ENCODE measurements at regions not wholly inside any gene's neighbourhood (a gene's known extent, or its start where the extent isn't known, plus 50 kb on each side); places are given as distances from the start of the nearest gene placed in this dataset.

DNA sequence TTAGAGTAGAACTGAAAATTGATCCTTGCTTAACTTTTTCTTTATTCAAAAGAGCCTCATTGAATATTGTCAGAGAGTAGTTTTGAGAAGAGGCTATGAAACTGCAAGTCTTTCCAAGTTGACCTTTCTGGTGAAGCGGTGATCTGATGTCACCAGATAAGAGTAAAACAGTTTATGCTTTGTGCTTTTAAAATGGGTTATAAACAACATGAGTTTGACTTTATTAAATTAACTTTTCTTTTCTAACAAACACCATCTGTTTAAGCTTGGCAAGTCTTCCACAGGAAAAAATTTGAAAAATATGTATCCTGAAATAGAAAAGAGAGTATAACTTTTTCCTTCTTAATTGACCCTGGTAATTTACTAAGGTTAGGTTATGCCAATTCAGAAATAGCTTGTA, 408.7 kb upstream of the NOVA1 start:
- Histone ChIP-seq H2AK5ac (ENCODE audit: low read depth, low read length) (no peak overlapping the region), H2BK15ac (ENCODE audit: low read length) (no peak overlapping the region), H3K9ac (ENCODE audit: low read depth, low read length, poor library complexity) (no peak overlapping the region), H4K91ac (ENCODE audit: low read depth, low read length, poor library complexity) (no peak overlapping the region), H3K14ac (ENCODE audit: low read length) (no peak overlapping the region), H3K27me3 (ENCODE audit: control insufficient read depth in 3 of 3, insufficient read depth in 3 of 3, low read depth in 1 of 3, low read length in 3 of 3) (no peaks in the 10 kb centered on the region), H3K4me2 (ENCODE audit: insufficient read depth, low read length, poor library complexity, severe bottlenecking) (no peak overlapping the region), H3K4me1 (ENCODE audit: control insufficient read depth in 2 of 2, insufficient read depth in 1 of 2, low read depth in 1 of 2, low read length in 2 of 2) (no peaks in the 10 kb centered on the region), H3K79me1 (ENCODE audit: low read depth, low read length) (no peaks in the 10 kb centered on the region), H3K9me3 (replicated peaks in 1 of 2; ENCODE audit: control insufficient read depth in 2 of 2, insufficient read depth in 1 of 2, low read depth in 1 of 2, low read length in 2 of 2) (no peaks in the 10 kb centered on the region), H2BK5ac (ENCODE audit: low read length) (no peak overlapping the region), H3K4me3 (ENCODE audit: low read length in 2 of 2) (no peak overlapping the region), H3K23ac (ENCODE audit: low read depth, low read length, poor library complexity) (no peak overlapping the region), H2BK12ac (ENCODE audit: low read length) (no peak overlapping the region), H3K27ac (replicated peaks; ENCODE audit: low read length) (no peak overlapping the region), H3K4ac (ENCODE audit: low read length) (no peak overlapping the region), H2AFZ (ENCODE audit: low read length) (no peak overlapping the region), H3K18ac (ENCODE audit: low read length) (no peak overlapping the region), H4K8ac (ENCODE audit: low read depth, low read length) (no peak overlapping the region), H3K36me3 (replicated peaks in 1 of 2; ENCODE audit: control insufficient read depth in 2 of 2, insufficient read depth in 2 of 2, low read length in 2 of 2) (no peaks in the 10 kb centered on the region), H2BK120ac (ENCODE audit: low read depth, low read length) (no peak overlapping the region)
- WGBS, 2 donors (ENCODE audit: extremely low coverage in 2 of 2, insufficient read length in 2 of 2, insufficient replicate concordance in 1 of 2): no CpG with 5 or more reads among the region's 1 CpG
- DNase-seq (ENCODE audit: low spot score): no peak

DNA sequence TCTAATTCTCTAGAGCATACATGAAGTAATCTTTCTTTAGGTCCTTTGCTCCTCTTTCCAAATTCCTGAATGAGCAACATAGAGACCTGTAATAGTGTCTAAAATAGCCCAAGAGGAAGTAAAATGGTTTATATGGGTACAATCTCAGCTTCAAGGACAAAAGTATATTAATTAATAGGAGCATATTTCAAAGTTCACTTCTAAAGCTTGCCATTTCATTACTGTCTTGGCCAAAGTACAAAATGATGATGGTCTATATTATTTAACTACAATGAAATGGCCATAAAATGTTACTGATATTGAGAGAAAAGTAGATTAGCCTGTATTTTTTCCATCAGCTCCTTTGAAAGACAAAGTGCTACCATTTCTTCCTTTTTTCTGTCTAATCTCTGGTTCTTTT, 410.4 kb upstream of the NOVA1 start:
- H3K4me1 ChIP-seq (ENCODE audit: control insufficient read depth in 2 of 2, insufficient read depth in 1 of 2, low read depth in 1 of 2, low read length in 2 of 2): no peaks in the 10 kb centered on the region
- H2BK5ac ChIP-seq (ENCODE audit: low read length): no peak overlapping the region
- no peak overlapping the region for H2AFZ ChIP-seq (ENCODE audit: low read length)
- H3K4me2 ChIP-seq (ENCODE audit: insufficient read depth, low read length, poor library complexity, severe bottlenecking): no peak overlapping the region
- no peak overlapping the region for H3K9ac ChIP-seq (ENCODE audit: low read depth, low read length, poor library complexity)
- no peak overlapping the region for H4K8ac ChIP-seq (ENCODE audit: low read depth, low read length)
- H3K9me3 ChIP-seq (replicated peaks in 1 of 2; ENCODE audit: control insufficient read depth in 2 of 2, insufficient read depth in 1 of 2, low read depth in 1 of 2, low read length in 2 of 2): no peaks in the 10 kb centered on the region
- H3K27ac ChIP-seq (replicated peaks; ENCODE audit: low read length): no peak overlapping the region
- no peak overlapping the region for H2BK12ac ChIP-seq (ENCODE audit: low read length)
- no peak overlapping the region for H3K14ac ChIP-seq (ENCODE audit: low read length)
- H3K79me1 ChIP-seq (ENCODE audit: low read depth, low read length): no peaks in the 10 kb centered on the region
- no peak overlapping the region for H2BK15ac ChIP-seq (ENCODE audit: low read length)
- no peak overlapping the region for H3K18ac ChIP-seq (ENCODE audit: low read length)
- H4K91ac ChIP-seq (ENCODE audit: low read depth, low read length, poor library complexity): no peak overlapping the region
- H3K4me3 ChIP-seq (ENCODE audit: low read length in 2 of 2): no peak overlapping the region
- no peak overlapping the region for H3K23ac ChIP-seq (ENCODE audit: low read depth, low read length, poor library complexity)
- H2BK120ac ChIP-seq (ENCODE audit: low read depth, low read length): no peak overlapping the region
- H2AK5ac ChIP-seq (ENCODE audit: low read depth, low read length): no peak overlapping the region
- no peak for DNase-seq (ENCODE audit: low spot score)
- no peaks in the 10 kb centered on the region for H3K36me3 ChIP-seq (replicated peaks in 1 of 2; ENCODE audit: control insufficient read depth in 2 of 2, insufficient read depth in 2 of 2, low read length in 2 of 2)
- H3K27me3 ChIP-seq (ENCODE audit: control insufficient read depth in 3 of 3, insufficient read depth in 3 of 3, low read depth in 1 of 3, low read length in 3 of 3): no peaks in the 10 kb centered on the region
- H3K4ac ChIP-seq (ENCODE audit: low read length): no peak overlapping the region

DNA sequence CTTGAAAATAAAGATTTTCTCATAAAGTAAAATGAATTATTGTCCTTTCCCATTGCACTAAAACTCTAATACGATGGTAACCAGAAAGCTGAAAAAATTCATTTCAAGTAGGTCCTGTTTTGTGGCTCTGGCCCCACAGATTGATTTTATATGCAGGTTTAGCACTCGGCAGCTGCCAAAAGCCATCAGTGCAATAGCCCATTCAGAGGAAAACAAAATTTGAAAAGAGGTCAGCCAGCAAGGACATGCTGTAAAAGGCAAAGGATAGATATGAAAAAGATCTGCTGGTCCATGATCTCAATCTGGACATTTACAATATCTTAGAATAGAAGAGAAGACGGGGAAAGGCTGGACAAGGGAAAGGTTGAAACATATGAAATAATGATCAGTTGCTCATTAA, 414.8 kb upstream of the NOVA1 start:
- no peaks in the 10 kb centered on the region for H3K4me1 ChIP-seq (ENCODE audit: control insufficient read depth in 2 of 2, insufficient read depth in 1 of 2, low read depth in 1 of 2, low read length in 2 of 2)
- no peak overlapping the region for H3K23ac ChIP-seq (ENCODE audit: low read depth, low read length, poor library complexity)
- no peak overlapping the region for H3K4me2 ChIP-seq (ENCODE audit: insufficient read depth, low read length, poor library complexity, severe bottlenecking)
- H4K91ac ChIP-seq (ENCODE audit: low read depth, low read length, poor library complexity): no peak overlapping the region
- H3K18ac ChIP-seq (ENCODE audit: low read length): no peak overlapping the region
- no peak overlapping the region for H3K14ac ChIP-seq (ENCODE audit: low read length)
- no peak overlapping the region for H3K4ac ChIP-seq (ENCODE audit: low read length)
- H3K9ac ChIP-seq (ENCODE audit: low read depth, low read length, poor library complexity): no peak overlapping the region
- no peak overlapping the region for H2BK12ac ChIP-seq (ENCODE audit: low read length)
- no peak for DNase-seq (ENCODE audit: low spot score)
- no peak overlapping the region for H2BK15ac ChIP-seq (ENCODE audit: low read length)
- H3K27me3 ChIP-seq (ENCODE audit: control insufficient read depth in 3 of 3, insufficient read depth in 3 of 3, low read depth in 1 of 3, low read length in 3 of 3): no peaks in the 10 kb centered on the region
- H3K4me3 ChIP-seq (ENCODE audit: low read length in 2 of 2): no peak overlapping the region
- H3K79me1 ChIP-seq (ENCODE audit: low read depth, low read length): no peaks in the 10 kb centered on the region
- H4K8ac ChIP-seq (ENCODE audit: low read depth, low read length): no peak overlapping the region
- no peaks in the 10 kb centered on the region for H3K36me3 ChIP-seq (replicated peaks in 1 of 2; ENCODE audit: control insufficient read depth in 2 of 2, insufficient read depth in 2 of 2, low read length in 2 of 2)
- H2AFZ ChIP-seq (ENCODE audit: low read length): no peak overlapping the region
- no peak overlapping the region for H2BK120ac ChIP-seq (ENCODE audit: low read depth, low read length)
- no CpG with 5 or more reads among the region's 3 CpGs for WGBS, 2 donors (ENCODE audit: extremely low coverage in 2 of 2, insufficient read length in 2 of 2, insufficient replicate concordance in 1 of 2)
- no peak overlapping the region for H2AK5ac ChIP-seq (ENCODE audit: low read depth, low read length)
- no peak overlapping the region for H3K27ac ChIP-seq (replicated peaks; ENCODE audit: low read length)
- no peaks in the 10 kb centered on the region for H3K9me3 ChIP-seq (replicated peaks in 1 of 2; ENCODE audit: control insufficient read depth in 2 of 2, insufficient read depth in 1 of 2, low read depth in 1 of 2, low read length in 2 of 2)
- H2BK5ac ChIP-seq (ENCODE audit: low read length): no peak overlapping the region

DNA sequence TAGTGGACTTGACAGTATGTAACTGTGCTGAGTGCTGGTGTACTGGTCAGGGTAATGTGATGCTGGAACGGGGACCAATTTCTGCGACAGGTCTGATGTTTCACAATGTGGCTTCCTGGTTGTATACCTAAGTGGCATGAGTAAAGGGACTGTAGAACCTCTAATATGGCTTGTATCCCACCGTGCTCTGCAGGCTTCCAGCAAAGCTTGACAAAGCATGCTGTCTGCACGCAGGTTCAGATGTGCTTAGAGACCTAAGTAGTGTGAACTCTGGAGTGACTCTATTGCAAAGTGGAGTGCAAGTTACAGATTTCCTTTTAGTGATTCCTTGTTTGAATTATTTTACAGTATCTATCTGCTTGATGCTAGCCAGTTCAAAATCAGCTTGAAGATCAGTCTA, 415.8 kb upstream of the NOVA1 start:
- Histone ChIP-seq H2BK12ac (ENCODE audit: low read length) (no peak overlapping the region), H3K14ac (ENCODE audit: low read length) (no peak overlapping the region), H3K9me3 (replicated peaks in 1 of 2; ENCODE audit: control insufficient read depth in 2 of 2, insufficient read depth in 1 of 2, low read depth in 1 of 2, low read length in 2 of 2) (no peaks in the 10 kb centered on the region), H3K18ac (ENCODE audit: low read length) (no peak overlapping the region), H2AFZ (ENCODE audit: low read length) (no peak overlapping the region), H3K4me2 (ENCODE audit: insufficient read depth, low read length, poor library complexity, severe bottlenecking) (no peak overlapping the region), H3K27ac (replicated peaks; ENCODE audit: low read length) (no peak overlapping the region), H3K4me3 (ENCODE audit: low read length in 2 of 2) (no peak overlapping the region), H3K23ac (ENCODE audit: low read depth, low read length, poor library complexity) (no peak overlapping the region), H3K4ac (ENCODE audit: low read length) (no peak overlapping the region), H4K8ac (ENCODE audit: low read depth, low read length) (no peak overlapping the region), H3K36me3 (replicated peaks in 1 of 2; ENCODE audit: control insufficient read depth in 2 of 2, insufficient read depth in 2 of 2, low read length in 2 of 2) (no peaks in the 10 kb centered on the region), H2BK120ac (ENCODE audit: low read depth, low read length) (no peak overlapping the region), H3K9ac (ENCODE audit: low read depth, low read length, poor library complexity) (no peak overlapping the region), H2BK5ac (ENCODE audit: low read length) (no peak overlapping the region), H2AK5ac (ENCODE audit: low read depth, low read length) (no peak overlapping the region), H3K79me1 (ENCODE audit: low read depth, low read length) (no peaks in the 10 kb centered on the region), H3K27me3 (ENCODE audit: control insufficient read depth in 3 of 3, insufficient read depth in 3 of 3, low read depth in 1 of 3, low read length in 3 of 3) (no peaks in the 10 kb centered on the region), H4K91ac (ENCODE audit: low read depth, low read length, poor library complexity) (no peak overlapping the region), H2BK15ac (ENCODE audit: low read length) (no peak overlapping the region), H3K4me1 (ENCODE audit: control insufficient read depth in 2 of 2, insufficient read depth in 1 of 2, low read depth in 1 of 2, low read length in 2 of 2) (no peaks in the 10 kb centered on the region)
- DNase-seq (ENCODE audit: low spot score): no peak
- no CpG with 5 or more reads among the region's 4 CpGs for WGBS, 2 donors (ENCODE audit: extremely low coverage in 2 of 2, insufficient read length in 2 of 2, insufficient replicate concordance in 1 of 2)

Data from neuronal stem cell (in vitro differentiated cells).